ENCODE measurements at regions not wholly inside any gene's neighbourhood (a gene's known extent, or its start where the extent isn't known, plus 50 kb on each side); places are given as distances from the start of the nearest gene placed in this dataset.
"Not testable (repeated sequence)": the region's sequence is repeated elsewhere in the genome, so short reads cannot be mapped to it uniquely, and the experiment has no call there.

GRCh38 chr6:167662075-167662880 is 164.4 kb upstream of the AFDN start:
- no peak for DNase-seq

- DNase-seq, result no peak
These were observed 163.9 kb upstream of the AFDN start for GRCh38 chr6:167662881-167663205.

GRCh38 chr6:167663316-167663715 is 163.4 kb upstream of the AFDN start:
- DNase-seq, result no peak

GRCh38 chr6:167663784-167664443 is 162.8 kb upstream of the AFDN start:
- no peak for DNase-seq

- no peak for DNase-seq
These were observed 161.7 kb upstream of the AFDN start for GRCh38 chr6:167664678-167665660.

GRCh38 chr6:167665698-167666330 is 160.9 kb upstream of the AFDN start:
- no peak for DNase-seq

- no peak for DNase-seq
These were observed 160.0 kb upstream of the AFDN start for GRCh38 chr6:167666571-167667203.

GRCh38 chr6:167667204-167668018 is 159.3 kb upstream of the AFDN start:
- no peak for DNase-seq

GRCh38 chr6:167668019-167668753 is 158.5 kb upstream of the AFDN start:
- no peak for DNase-seq

- DNase-seq, result no peak
These were observed 157.8 kb upstream of the AFDN start for GRCh38 chr6:167668754-167669552.

- DNase-seq, result no peak
These were observed 157.2 kb upstream of the AFDN start for GRCh38 chr6:167669553-167669849.

- no peak for DNase-seq
These were observed 156.6 kb upstream of the AFDN start for GRCh38 chr6:167669870-167670802.

- no peak for DNase-seq
These were observed 155.8 kb upstream of the AFDN start for GRCh38 chr6:167670938-167671338.

- not testable (repeated sequence) for DNase-seq
These were observed 155.2 kb upstream of the AFDN start for GRCh38 chr6:167671379-167671976.

- DNase-seq, result no peak
These were observed 154.6 kb upstream of the AFDN start for GRCh38 chr6:167671977-167672687.

GRCh38 chr6:167672738-167673137 is 154.0 kb upstream of the AFDN start:
- DNase-seq, result no peak

GRCh38 chr6:167673946-167674345 is 152.8 kb upstream of the AFDN start:
- no peak for DNase-seq

- no peak for DNase-seq
These were observed 152.2 kb upstream of the AFDN start for GRCh38 chr6:167674486-167674885.
